ENCODE measurements at regions not wholly inside any gene's neighbourhood (a gene's known extent, or its start where the extent isn't known, plus 50 kb on each side); places are given as distances from the start of the nearest gene placed in this dataset.

DNA sequence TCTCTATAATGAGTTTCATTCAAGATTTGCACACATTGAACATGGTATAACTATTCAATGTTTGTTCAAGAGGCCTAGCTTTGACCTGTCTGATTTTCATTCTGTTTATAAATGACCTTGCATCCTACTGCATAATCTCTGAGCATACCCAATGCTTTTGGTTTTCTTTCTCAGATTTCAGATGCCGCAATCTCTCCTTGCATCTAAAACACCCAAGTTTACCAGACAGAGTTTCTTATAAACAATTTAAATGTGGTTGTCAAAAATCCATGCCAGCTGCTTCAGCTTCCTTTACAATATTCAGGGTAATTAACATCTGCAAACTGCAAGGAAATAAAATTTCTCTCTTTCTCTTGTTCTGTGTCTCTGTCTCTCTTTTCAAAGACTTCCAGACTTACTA, 123.0 kb upstream of the PCDH18 start:
- no peak for DNase-seq
- intact Hi-C loops (cut with DNase I), result no loop called here

GRCh38 chr4:137651128-137651527, 118.8 kb upstream of the PCDH18 start:
- no peak for DNase-seq
- intact Hi-C loops (cut with DNase I), result no loop called here

DNA sequence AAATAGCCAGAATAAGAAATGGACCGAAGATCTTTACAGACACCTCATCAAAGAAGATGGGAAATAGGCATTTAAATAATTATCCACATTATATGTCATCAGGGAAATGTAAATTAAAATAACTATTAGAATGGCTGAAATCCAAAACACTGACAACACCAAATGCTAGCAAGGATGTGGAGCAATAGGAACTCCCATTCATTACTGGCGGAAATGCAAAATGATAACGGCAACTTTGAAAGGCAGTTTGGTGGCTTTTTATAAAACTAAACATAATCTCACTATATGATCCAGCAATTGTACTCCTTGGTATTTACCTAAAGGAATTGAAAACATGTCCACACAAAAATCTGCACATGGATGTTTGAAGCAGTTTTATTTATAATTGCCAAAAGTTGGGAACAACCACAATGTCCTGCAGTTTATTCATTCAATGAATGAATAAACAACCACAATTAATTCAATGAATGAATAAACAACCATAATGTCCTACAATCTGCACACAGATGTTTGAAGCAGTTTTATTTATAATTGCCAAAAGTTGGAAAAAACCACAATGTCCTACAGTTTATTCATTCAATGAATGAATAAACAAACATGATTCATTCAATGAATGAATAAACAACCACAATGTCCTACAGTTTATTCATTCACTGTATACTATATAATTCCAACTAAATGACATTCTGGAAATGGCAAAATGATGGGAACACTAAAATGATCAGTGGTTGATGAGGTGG, 117.6 kb upstream of the PCDH18 start:
- intact Hi-C loops (cut with DNase I), result no loop called here
- no peak for DNase-seq

DNA sequence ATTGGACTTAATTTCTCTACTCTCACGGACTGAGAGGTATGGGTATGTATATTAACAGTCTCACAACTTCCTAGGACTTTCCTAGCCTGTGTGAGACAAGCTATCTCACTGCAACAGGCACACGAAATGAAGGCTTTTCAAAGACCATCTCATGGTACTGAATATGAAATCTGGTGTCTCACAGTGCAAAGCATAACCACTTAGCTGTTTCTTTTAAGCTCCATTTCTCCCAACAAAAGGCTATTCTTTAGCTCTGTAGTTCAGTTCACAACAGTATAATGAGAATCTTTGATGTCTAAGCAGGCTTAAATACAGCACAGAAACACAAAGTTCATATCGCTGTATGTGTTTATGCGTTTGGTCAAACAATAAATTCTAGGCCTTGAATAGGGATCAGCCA, 116.2 kb upstream of the PCDH18 start:
- DNase-seq, result no peak
- intact Hi-C loops (cut with DNase I), result no loop called here

GRCh38 chr4:137647375-137647774, 115.1 kb upstream of the PCDH18 start:
- intact Hi-C loops (cut with DNase I), result no loop called here

DNA sequence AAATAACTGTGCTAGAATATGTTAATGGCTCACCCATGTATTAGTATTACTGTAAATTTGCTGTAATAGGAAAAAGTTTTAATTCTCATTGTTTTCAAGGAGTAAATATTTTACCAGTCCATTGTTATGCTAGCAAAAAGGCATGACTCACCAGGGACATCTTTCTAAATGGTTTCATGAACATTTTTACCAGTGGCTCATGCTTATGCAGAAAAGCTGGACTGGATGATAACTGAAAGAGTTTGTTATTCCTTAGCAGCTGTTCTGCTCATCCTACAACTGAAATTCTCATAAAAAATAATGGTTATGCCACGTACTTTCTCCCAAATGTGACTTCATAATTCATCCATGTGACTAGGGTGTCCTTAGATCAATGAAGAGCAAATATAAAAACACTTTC, 111.9 kb upstream of the PCDH18 start:
- intact Hi-C loops (cut with DNase I), result no loop called here

More at GRCh38 chr4:137647375-137647774, 115.1 kb upstream of the PCDH18 start:
- DNase-seq, result no peak

GRCh38 chr4:137641544-137641943, 109.2 kb upstream of the PCDH18 start:
- no peak for DNase-seq
- intact Hi-C loops (cut with DNase I), result no loop called here

More for the DNA sequence above, 111.9 kb upstream of the PCDH18 start:
- no peak for DNase-seq

- intact Hi-C loops (cut with DNase I), result no loop called here
- DNase-seq, result no peak
Observed at GRCh38 chr4:137640838-137641158, 108.5 kb upstream of the PCDH18 start.

DNA sequence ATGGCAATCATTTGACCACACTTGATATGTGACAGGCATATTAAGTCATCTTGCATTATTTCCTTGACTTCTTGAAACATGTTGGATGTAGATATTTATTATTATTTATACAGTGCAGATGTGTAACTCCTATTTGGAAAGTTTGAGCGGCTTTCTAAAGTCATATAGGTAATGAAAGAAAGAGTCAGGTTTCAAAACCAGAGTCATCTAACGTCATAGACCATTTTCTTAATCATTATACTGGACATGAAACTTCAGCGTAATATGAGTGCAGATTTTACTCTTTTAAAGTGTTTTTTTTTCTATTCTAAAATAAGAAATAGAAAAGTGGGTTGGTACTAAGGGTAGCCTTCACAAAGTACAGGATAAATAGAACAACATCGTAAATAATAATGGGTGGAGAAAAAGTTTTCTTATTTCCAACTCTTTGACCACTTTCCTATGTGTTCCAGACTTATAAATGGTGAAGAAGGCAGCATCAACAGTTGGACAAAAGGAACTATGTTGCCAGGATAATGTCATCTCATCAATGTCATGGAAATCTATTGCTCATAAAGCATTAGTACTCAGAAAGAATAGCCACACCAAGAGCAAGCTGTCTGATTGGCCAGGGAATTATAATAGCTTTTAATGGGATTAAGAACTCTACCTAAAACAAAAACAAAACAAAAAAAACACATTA, 108.0 kb upstream of the PCDH18 start:
- intact Hi-C loops (cut with DNase I), result no loop called here
- no peak for DNase-seq

GRCh38 chr4:137638934-137639333, 106.6 kb upstream of the PCDH18 start:
- DNase-seq, result no peak
- intact Hi-C loops (cut with DNase I), result no loop called here

DNA sequence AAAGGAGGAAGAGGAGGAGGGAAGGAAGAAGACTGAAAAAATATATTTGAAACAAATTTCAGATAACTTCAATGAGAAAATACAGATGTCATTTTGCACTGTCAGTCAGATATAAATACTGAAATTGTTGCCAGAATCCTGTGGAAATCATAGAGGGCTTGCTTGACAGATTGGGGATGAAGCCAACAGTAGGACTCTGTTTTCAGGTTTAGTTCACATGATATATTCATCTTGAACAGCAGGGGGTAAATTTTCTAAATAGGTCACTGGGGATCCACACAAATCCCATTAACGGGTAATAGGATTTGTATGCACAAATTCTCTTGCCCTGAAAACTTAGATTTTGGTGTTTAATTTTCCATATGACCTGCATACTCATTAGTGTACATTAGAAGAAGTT, 103.3 kb upstream of the PCDH18 start:
- no peak for DNase-seq
- intact Hi-C loops (cut with DNase I), result no loop called here

- intact Hi-C loops (cut with DNase I), result no loop called here
- DNase-seq, result no peak
Observed at GRCh38 chr4:137635108-137635507, 102.8 kb upstream of the PCDH18 start.

DNA sequence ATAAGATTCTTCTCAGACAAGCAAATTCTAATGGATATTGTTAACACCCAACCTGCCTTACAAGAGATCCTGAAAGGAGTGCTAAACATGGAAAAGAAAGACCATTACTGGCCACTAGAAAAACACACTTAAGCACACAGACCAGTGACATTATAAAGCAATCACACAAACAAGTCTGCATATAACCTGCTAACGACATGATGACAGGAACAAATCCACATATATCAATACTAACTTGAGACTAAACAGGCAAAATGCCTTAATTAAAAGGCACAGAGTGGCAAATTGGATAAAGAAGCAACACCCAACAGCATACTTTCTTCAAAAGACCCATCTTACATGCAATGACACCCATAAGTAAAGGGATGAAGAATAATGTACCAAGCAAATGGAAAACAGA, 100.5 kb upstream of the PCDH18 start:
- no peak for DNase-seq
- intact Hi-C loops (cut with DNase I), result no loop called here

DNA sequence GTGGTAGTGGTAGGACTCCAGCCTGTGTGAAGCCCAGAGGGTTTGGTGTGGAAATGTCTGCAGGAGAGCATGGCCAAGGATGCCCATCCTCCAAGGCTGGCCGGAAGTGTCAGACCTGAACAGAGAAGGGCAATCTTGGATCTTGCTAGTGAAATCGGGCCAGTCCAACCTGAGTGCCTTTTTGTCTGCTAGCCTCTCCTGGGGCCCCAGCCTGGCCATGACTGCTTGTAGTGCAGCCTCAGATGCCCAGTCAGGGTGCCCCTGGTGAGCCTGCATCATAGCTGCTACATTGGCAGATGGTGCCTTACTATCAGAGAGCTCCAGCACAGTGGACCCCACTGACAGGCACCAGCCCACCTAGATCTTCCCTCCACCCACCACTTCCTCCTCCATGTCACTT, 99.3 kb upstream of the PCDH18 start:
- peak in 2 of 10 donors; percentile 47 to 67 for DNase-seq
- intact Hi-C loops (cut with DNase I), result no loop called here

DNA sequence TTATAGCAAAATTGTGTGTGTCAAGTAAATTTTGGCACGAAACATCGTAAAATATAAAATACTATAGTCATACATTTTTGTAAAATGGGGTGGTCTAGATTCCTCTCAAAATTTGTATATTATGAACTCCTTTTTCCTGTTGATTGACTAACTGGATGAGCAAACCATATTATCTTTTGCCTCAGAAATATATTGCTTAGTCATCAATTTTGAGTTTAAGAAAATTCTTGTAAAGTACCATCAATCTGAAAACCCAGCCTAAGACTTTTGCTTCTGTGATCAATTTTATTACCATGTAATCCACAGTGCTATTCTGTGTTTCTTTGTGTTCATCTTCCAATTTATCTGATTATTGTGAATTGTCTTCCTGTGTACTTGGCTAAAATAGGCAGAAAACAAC, 98.0 kb upstream of the PCDH18 start:
- no peak for DNase-seq
- intact Hi-C loops (cut with DNase I), result no loop called here

DNA sequence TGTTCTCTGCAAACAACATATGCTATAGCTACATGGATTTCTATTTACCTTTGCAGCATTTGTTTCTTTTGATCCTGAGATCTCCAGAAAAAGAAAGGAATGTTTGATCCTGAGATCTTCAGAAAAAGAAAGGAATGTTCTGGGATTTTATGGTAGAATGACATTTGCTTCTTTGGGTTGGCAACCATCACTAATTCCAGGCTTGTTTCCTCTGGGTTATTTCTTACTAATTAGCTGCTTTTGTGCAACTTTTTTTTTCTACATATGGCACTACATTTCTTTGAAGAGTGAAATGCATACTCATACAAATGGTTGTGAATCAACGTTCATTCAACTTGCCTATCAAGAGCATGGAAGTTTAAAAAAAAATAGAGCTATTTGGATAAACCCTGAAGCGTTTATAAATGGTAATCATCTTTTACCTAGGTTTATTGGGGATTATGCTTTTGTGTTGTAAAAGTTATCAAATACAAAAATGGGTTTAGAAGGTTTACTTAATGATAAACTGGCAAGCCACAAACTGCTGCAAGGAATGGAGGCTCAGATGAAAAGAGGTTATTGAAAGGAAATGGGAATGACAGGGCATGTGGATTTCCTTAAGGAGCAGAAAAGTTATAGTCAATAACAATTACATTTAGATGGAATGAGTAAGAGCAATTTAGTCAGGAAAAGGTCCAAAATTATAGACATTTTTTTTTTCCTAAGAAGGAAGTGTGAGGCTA, 95.6 kb upstream of the PCDH18 start:
- intact Hi-C loops (cut with DNase I), result no loop called here
- DNase-seq, result no peak

GRCh38 chr4:137626942-137627738, 94.8 kb upstream of the PCDH18 start:
- intact Hi-C loops (cut with DNase I), result no loop called here
- DNase-seq, result no peak

GRCh38 chr4:137623013-137623412, 90.7 kb upstream of the PCDH18 start:
- DNase-seq, result no peak
- intact Hi-C loops (cut with DNase I), result no loop called here

GRCh38 chr4:137621056-137621455, 88.8 kb upstream of the PCDH18 start:
- intact Hi-C loops (cut with DNase I), result no loop called here
- no peak for DNase-seq

DNA sequence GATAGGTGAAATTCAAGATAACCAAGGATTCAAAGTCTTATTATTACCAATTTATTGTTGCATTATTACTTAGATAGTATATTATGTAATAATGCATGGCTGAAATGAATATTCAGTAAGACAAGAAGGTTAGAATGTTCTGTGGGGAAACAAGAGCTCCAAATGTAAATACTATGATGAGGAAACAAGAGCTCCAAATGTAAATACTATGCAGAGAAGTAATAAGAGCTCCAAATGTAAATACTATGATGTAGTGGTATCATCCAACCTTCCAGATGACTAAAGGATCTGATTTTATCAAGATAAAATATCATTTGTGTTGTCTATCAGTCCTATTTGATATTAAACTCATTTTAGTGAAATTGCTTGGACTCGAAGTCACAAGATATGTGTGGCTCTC, 82.2 kb upstream of the PCDH18 start:
- no peak for DNase-seq
- intact Hi-C loops (cut with DNase I), result no loop called here
